ENCODE measurements at regions not wholly inside any gene's neighbourhood (a gene's known extent, or its start where the extent isn't known, plus 50 kb on each side); places are given as distances from the start of the nearest gene placed in this dataset.

DNA sequence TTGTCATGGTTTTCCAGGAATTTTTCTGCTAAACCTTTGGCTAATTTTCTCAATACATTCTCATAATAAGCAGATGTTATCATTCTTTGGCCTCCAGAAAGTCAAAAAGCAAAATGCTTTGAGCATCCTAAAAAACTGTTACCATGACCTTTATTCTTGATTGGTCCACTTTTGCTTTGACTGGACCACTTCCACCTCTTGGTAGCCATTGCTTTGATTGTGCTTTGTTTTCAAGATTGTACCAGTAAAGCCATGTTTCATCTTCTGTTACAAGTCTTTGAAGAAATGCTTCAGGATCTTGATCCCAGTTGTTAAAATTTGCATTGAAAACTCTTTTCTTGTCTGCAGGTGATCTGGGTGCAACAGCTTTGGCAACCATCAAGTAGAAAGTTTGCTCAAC, 180.1 kb downstream of the DUSP6 start:
- H4K20me1 ChIP-seq (ENCODE audit: insufficient read depth) = no peaks in the 10 kb centered on the region
- H2AFZ ChIP-seq (ENCODE audit: low read depth, low read length) = no peak overlapping the region
- no peaks in the 10 kb centered on the region for H3K9me3 ChIP-seq (ENCODE audit: low read length)
- no peak overlapping the region for H3K27ac ChIP-seq (ENCODE audit: low read length)
- no peaks in the 10 kb centered on the region for H3K36me3 ChIP-seq (ENCODE audit: insufficient read depth, low read length)
- H3K27me3 ChIP-seq (ENCODE audit: insufficient read depth, low read depth, low read length) = no peaks in the 10 kb centered on the region
- no peaks in the 10 kb centered on the region for H3F3A ChIP-seq (ENCODE audit: insufficient read depth, low read length, poor library complexity, severe bottlenecking)
- H3K4me2 ChIP-seq (ENCODE audit: low read length) = no peak overlapping the region
- no peak overlapping the region for H3K9ac ChIP-seq (ENCODE audit: low read length)
- TF ChIP-seq TAF1 (IDR thresholded peaks at IDR 0.05; ENCODE audit: low read depth) = no peak
- TF ChIP-seq, protein P1, sequence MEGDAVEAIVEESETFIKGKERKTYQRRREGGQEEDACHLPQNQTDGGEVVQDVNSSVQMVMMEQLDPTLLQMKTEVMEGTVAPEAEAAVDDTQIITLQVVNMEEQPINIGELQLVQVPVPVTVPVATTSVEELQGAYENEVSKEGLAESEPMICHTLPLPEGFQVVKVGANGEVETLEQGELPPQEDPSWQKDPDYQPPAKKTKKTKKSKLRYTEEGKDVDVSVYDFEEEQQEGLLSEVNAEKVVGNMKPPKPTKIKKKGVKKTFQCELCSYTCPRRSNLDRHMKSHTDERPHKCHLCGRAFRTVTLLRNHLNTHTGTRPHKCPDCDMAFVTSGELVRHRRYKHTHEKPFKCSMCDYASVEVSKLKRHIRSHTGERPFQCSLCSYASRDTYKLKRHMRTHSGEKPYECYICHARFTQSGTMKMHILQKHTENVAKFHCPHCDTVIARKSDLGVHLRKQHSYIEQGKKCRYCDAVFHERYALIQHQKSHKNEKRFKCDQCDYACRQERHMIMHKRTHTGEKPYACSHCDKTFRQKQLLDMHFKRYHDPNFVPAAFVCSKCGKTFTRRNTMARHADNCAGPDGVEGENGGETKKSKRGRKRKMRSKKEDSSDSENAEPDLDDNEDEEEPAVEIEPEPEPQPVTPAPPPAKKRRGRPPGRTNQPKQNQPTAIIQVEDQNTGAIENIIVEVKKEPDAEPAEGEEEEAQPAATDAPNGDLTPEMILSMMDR (IDR thresholded peaks at IDR 0.05; ENCODE audit: poor library complexity, severe bottlenecking) = no peak
- TF ChIP-seq MXI1 (conservative IDR thresholded peaks at IDR 0.05; ENCODE audit: poor library complexity, severe bottlenecking) = no peak
- TF ChIP-seq, protein P2, sequence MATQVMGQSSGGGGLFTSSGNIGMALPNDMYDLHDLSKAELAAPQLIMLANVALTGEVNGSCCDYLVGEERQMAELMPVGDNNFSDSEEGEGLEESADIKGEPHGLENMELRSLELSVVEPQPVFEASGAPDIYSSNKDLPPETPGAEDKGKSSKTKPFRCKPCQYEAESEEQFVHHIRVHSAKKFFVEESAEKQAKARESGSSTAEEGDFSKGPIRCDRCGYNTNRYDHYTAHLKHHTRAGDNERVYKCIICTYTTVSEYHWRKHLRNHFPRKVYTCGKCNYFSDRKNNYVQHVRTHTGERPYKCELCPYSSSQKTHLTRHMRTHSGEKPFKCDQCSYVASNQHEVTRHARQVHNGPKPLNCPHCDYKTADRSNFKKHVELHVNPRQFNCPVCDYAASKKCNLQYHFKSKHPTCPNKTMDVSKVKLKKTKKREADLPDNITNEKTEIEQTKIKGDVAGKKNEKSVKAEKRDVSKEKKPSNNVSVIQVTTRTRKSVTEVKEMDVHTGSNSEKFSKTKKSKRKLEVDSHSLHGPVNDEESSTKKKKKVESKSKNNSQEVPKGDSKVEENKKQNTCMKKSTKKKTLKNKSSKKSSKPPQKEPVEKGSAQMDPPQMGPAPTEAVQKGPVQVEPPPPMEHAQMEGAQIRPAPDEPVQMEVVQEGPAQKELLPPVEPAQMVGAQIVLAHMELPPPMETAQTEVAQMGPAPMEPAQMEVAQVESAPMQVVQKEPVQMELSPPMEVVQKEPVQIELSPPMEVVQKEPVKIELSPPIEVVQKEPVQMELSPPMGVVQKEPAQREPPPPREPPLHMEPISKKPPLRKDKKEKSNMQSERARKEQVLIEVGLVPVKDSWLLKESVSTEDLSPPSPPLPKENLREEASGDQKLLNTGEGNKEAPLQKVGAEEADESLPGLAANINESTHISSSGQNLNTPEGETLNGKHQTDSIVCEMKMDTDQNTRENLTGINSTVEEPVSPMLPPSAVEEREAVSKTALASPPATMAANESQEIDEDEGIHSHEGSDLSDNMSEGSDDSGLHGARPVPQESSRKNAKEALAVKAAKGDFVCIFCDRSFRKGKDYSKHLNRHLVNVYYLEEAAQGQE (IDR thresholded peaks at IDR 0.05; ENCODE audit: borderline replicate concordance) = no peak
- no peak for TF ChIP-seq POLR2AphosphoS5 (IDR thresholded peaks at IDR 0.05)
- TF ChIP-seq EZH2 (IDR thresholded peaks at IDR 0.05; ENCODE audit: borderline replicate concordance, insufficient read depth, low read length, poor library complexity, severe bottlenecking) = no peak
- no peak for TF ChIP-seq SMC3 (conservative IDR thresholded peaks at IDR 0.05; ENCODE audit: poor library complexity)
- TF ChIP-seq EP300 (conservative IDR thresholded peaks at IDR 0.05; ENCODE audit: poor library complexity, severe bottlenecking) = no peak
- TF ChIP-seq RAD21 (conservative IDR thresholded peaks at IDR 0.05) = no peak
- no peaks in the 10 kb centered on the region for H3K79me2 ChIP-seq (replicated peaks; ENCODE audit: insufficient read depth, low read length)
- no peaks in the 10 kb centered on the region for H3K9me2 ChIP-seq (ENCODE audit: insufficient read depth, low read length)
- H3K4me3 ChIP-seq (ENCODE audit: low read length) = no peak overlapping the region

DNA sequence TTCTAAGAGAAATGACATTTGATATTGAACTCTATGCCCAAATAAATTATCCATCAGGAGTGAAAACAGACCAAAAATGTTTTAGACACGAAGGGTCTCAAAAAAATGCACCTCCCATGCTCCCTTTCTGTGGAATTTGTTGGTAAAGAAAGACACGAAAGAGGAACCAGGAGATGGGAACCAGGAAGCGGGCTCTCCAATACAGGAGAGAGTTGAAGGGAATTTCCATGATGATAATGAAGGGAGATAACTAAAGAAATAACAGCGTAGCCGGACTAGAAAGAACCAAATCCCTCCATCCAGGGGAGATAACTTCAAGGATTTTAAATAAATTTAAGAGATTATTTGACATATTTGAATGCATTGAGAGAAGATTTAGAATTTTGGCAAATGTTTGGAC, 183.0 kb downstream of the DUSP6 start:
- Histone ChIP-seq H3K9me2 (ENCODE audit: insufficient read depth, low read length) (no peaks in the 10 kb centered on the region), H3K9ac (ENCODE audit: low read length) (no peak overlapping the region), H2AFZ (ENCODE audit: low read depth, low read length) (no peak overlapping the region), H3K9me3 (ENCODE audit: low read length) (no peaks in the 10 kb centered on the region), H3K4me3 (ENCODE audit: low read length) (no peak overlapping the region), H3K36me3 (ENCODE audit: insufficient read depth, low read length) (no peaks in the 10 kb centered on the region), H3K4me2 (ENCODE audit: low read length) (no peak overlapping the region), H3K27ac (ENCODE audit: low read length) (no peak overlapping the region), H3F3A (ENCODE audit: insufficient read depth, low read length, poor library complexity, severe bottlenecking) (no peaks in the 10 kb centered on the region), H4K20me1 (ENCODE audit: insufficient read depth) (no peaks in the 10 kb centered on the region), H3K79me2 (replicated peaks; ENCODE audit: insufficient read depth, low read length) (no peaks in the 10 kb centered on the region), H3K27me3 (ENCODE audit: insufficient read depth, low read depth, low read length) (no peaks in the 10 kb centered on the region)
- TF ChIP-seq SMC3 (conservative IDR thresholded peaks at IDR 0.05; ENCODE audit: poor library complexity) = no peak
- TF ChIP-seq, protein P1 (IDR thresholded peaks at IDR 0.05; ENCODE audit: poor library complexity, severe bottlenecking) = no peak
- TF ChIP-seq EP300 (conservative IDR thresholded peaks at IDR 0.05; ENCODE audit: poor library complexity, severe bottlenecking) = no peak
- no peak for TF ChIP-seq MXI1 (conservative IDR thresholded peaks at IDR 0.05; ENCODE audit: poor library complexity, severe bottlenecking)
- no peak for TF ChIP-seq TAF1 (IDR thresholded peaks at IDR 0.05; ENCODE audit: low read depth)
